ENCODE measurements at regions not wholly inside any gene's neighbourhood (a gene's known extent, or its start where the extent isn't known, plus 50 kb on each side); places are given as distances from the start of the nearest gene placed in this dataset.

DNA sequence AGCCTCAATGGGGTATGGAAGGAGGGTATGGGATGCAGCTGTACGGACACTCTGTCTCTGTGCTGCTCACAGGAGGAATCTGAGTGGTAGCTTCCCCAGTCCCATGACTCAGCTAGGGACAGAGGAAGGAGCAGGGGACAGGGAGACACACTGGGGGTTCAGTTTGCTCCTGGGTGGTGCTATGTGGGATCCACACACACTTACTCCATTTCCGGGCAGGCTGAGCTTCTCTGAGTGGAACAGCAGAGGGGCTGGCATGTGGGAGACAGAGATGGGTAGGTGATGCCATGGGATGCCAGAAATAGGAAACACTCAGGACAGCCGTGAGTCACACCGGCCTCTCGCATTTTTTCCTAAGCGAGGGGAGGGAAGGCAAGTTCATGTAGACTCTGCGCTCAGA, 59.2 kb upstream of the KIRREL3 start:
- Histone ChIP-seq H3K27me3 (ENCODE audit: control insufficient read depth, insufficient read depth, low read length) (peaks cover 51% of the 10 kb centered on the region), H3K4ac (ENCODE audit: low read depth, low read length) (no peak overlapping the region), H3K36me3 (ENCODE audit: control insufficient read depth, insufficient read depth, low read length) (no peaks in the 10 kb centered on the region), H4K5ac (ENCODE audit: low read depth, low read length) (no peak overlapping the region), H2AK5ac (ENCODE audit: low read depth, low read length) (no peak overlapping the region), H2BK15ac (ENCODE audit: low read depth, low read length) (no peak overlapping the region), H3K18ac (ENCODE audit: low read depth, low read length) (no peak overlapping the region), H3K4me2 (ENCODE audit: low read depth, low read length) (no peak overlapping the region), H4K8ac (ENCODE audit: low read depth in 2 of 2, low read length in 2 of 2) (no peak overlapping the region), H3K4me3 (ENCODE audit: insufficient read depth, low read depth, low read length) (no peak overlapping the region), H4K91ac (ENCODE audit: insufficient read depth, low read depth, low read length) (no peak overlapping the region), H3K14ac (replicated peaks; ENCODE audit: low read depth, low read length) (no peak overlapping the region), H2AK9ac (replicated peaks; ENCODE audit: low read depth, low read length, poor library complexity) (no peak overlapping the region), H2BK20ac (ENCODE audit: low read depth, low read length) (no peak overlapping the region), H3K9me1 (ENCODE audit: insufficient read depth, low read length) (no peaks in the 10 kb centered on the region), H4K20me1 (ENCODE audit: insufficient read depth, low read length) (no peaks in the 10 kb centered on the region), H3K9ac (ENCODE audit: low read depth, low read length) (no peak overlapping the region), H3K56ac (ENCODE audit: extremely low read depth, insufficient read depth, low read length) (no peak overlapping the region), H2BK120ac (ENCODE audit: low read depth, low read length) (no peak overlapping the region), H3K27ac (ENCODE audit: insufficient read depth, low read length) (no peak overlapping the region), H2BK5ac (ENCODE audit: low read depth, low read length, poor library complexity, severe bottlenecking) (no peak overlapping the region), H3K79me1 (ENCODE audit: low read depth in 1 of 2, low read length in 2 of 2) (no peaks in the 10 kb centered on the region), H3K23ac (ENCODE audit: low read depth, low read length) (no peak overlapping the region), H3K9me3 (ENCODE audit: control insufficient read depth, insufficient read depth, low read length) (no peaks in the 10 kb centered on the region), H2AFZ (replicated peaks; ENCODE audit: low read length, poor library complexity) (no peak overlapping the region), H3K4me1 (ENCODE audit: control insufficient read depth, insufficient read depth, low read length) (no peaks in the 10 kb centered on the region)
- dilution Hi-C loops (cut with HindIII; ENCODE audit: low sequenced_read_pairs, unreplicated experiment): no loop called here
- ChIA-PET CTCF (no interaction called here), POLR2A (ENCODE audit: unreplicated experiment) (no interaction called here)
- in situ Hi-C loops (cut with MboI; ENCODE audit: low sequenced_read_pairs): no loop called here
- intact Hi-C loops (cut with micrococcal nuclease): no loop called here
- BruUV-seq (replicated peaks): no TSS peak
- ATAC-seq (ENCODE audit: low read depth) (no peak), DNase-seq (no peak)
- 72% methylated on average over 4 of the region's 7 CpGs; no CpG with 5 or more reads in 1 of the 2 experiments for WGBS, 2 experiments (ENCODE audit: extremely low coverage in 2 of 2, insufficient read length in 1 of 2)
- no peak for TF ChIP-seq SMC3 (IDR thresholded peaks at IDR 0.05; ENCODE audit: low read depth, low read length)
- no peak for TF ChIP-seq POLR2A (IDR thresholded peaks at IDR 0.05; ENCODE audit: low read depth, low read length)
- no peak for TF ChIP-seq MAZ (IDR thresholded peaks at IDR 0.05; ENCODE audit: borderline replicate concordance, low read depth, low read length)
- TF ChIP-seq RAD21 (IDR thresholded peaks at IDR 0.05; ENCODE audit: low read length): no peak
- no peak for TF ChIP-seq CHD1 (IDR thresholded peaks at IDR 0.05; ENCODE audit: low read depth, low read length)
- no peak for TF ChIP-seq NFE2L2 (IDR thresholded peaks at IDR 0.05; ENCODE audit: low read depth, low read length)
- TF ChIP-seq FOS (IDR thresholded peaks at IDR 0.05; ENCODE audit: low read depth, low read length): no peak
- TF ChIP-seq MXI1 (IDR thresholded peaks at IDR 0.05; ENCODE audit: borderline replicate concordance, low read depth, low read length): no peak
- TF ChIP-seq, protein P1, sequence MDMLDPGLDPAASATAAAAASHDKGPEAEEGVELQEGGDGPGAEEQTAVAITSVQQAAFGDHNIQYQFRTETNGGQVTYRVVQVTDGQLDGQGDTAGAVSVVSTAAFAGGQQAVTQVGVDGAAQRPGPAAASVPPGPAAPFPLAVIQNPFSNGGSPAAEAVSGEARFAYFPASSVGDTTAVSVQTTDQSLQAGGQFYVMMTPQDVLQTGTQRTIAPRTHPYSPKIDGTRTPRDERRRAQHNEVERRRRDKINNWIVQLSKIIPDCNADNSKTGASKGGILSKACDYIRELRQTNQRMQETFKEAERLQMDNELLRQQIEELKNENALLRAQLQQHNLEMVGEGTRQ (IDR thresholded peaks at IDR 0.05; ENCODE audit: low read depth, low read length): no peak
- no peak for TF ChIP-seq BHLHE40 (IDR thresholded peaks at IDR 0.05; ENCODE audit: low read depth, low read length)
- TF ChIP-seq MAFK (IDR thresholded peaks at IDR 0.05; ENCODE audit: low read depth, low read length): no peak
- no peak for TF ChIP-seq CEBPB (IDR thresholded peaks at IDR 0.05; ENCODE audit: low read depth, low read length)
- no peak for TF ChIP-seq RCOR1 (IDR thresholded peaks at IDR 0.05; ENCODE audit: insufficient replicate concordance, low read length)
- TF ChIP-seq, protein P2, sequence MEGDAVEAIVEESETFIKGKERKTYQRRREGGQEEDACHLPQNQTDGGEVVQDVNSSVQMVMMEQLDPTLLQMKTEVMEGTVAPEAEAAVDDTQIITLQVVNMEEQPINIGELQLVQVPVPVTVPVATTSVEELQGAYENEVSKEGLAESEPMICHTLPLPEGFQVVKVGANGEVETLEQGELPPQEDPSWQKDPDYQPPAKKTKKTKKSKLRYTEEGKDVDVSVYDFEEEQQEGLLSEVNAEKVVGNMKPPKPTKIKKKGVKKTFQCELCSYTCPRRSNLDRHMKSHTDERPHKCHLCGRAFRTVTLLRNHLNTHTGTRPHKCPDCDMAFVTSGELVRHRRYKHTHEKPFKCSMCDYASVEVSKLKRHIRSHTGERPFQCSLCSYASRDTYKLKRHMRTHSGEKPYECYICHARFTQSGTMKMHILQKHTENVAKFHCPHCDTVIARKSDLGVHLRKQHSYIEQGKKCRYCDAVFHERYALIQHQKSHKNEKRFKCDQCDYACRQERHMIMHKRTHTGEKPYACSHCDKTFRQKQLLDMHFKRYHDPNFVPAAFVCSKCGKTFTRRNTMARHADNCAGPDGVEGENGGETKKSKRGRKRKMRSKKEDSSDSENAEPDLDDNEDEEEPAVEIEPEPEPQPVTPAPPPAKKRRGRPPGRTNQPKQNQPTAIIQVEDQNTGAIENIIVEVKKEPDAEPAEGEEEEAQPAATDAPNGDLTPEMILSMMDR (conservative IDR thresholded peaks at IDR 0.05; ENCODE audit: low read depth, low read length): no peak
- TF ChIP-seq, protein P3, sequence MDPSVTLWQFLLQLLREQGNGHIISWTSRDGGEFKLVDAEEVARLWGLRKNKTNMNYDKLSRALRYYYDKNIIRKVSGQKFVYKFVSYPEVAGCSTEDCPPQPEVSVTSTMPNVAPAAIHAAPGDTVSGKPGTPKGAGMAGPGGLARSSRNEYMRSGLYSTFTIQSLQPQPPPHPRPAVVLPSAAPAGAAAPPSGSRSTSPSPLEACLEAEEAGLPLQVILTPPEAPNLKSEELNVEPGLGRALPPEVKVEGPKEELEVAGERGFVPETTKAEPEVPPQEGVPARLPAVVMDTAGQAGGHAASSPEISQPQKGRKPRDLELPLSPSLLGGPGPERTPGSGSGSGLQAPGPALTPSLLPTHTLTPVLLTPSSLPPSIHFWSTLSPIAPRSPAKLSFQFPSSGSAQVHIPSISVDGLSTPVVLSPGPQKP (IDR thresholded peaks at IDR 0.05; ENCODE audit: borderline replicate concordance, low read depth, low read length): no peak
- no peak for TF ChIP-seq RFX5 (IDR thresholded peaks at IDR 0.05; ENCODE audit: low read depth, low read length)
